ENCODE measurements at regions not wholly inside any gene's neighbourhood (a gene's known extent, or its start where the extent isn't known, plus 50 kb on each side); places are given as distances from the start of the nearest gene placed in this dataset.

DNA sequence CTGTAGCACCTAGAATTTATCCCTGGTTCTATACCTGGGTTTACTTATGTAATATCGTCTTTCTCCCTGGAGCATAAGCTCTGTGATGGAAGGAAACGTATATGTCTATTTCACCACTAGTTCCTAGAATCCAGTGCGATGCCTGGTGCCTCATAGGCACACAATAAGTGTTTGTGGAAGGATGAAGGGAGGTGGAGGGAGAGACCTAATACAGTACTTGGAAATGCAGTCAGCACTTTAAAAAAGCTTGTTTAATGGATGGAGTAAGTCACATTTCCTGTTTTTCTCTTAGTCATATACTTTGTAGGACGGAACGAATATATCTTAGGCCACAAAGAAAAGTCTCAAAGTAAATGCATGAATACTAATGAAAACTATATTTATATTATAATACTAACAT lies 186.5 kb upstream of the HMGA2 start:
- in situ Hi-C loops (cut with MboI), result no loop called here
- no peaks in the 10 kb centered on the region for H3K9me1 ChIP-seq (ENCODE audit: control insufficient read depth, insufficient read depth, low read length)
- H3K27ac ChIP-seq (ENCODE audit: extremely low read depth, low read depth, low read length), result no peak overlapping the region
- no peaks in the 10 kb centered on the region; a peak in 1 of 5 replicates for H3K27me3 ChIP-seq (ENCODE audit: control insufficient read depth in 2 of 2, insufficient read depth in 2 of 2, low read length in 2 of 2)
- no peaks in the 10 kb centered on the region for H3K36me3 ChIP-seq (ENCODE audit: control insufficient read depth, insufficient read depth, low read length)
- ChIA-PET POLR2A (no interaction called here), CTCF (ENCODE audit: low intra/inter-chr PET ratio) (no interaction called here)
- peaks cover 0 to 5% of the 10 kb centered on the region in 2 experiments; a peak in 2 of 5 replicates for H3K4me1 ChIP-seq (replicated peaks in 1 of 2; ENCODE audit: control insufficient read depth in 2 of 2, insufficient read depth in 2 of 2, low read length in 2 of 2)
- H3K4me3 ChIP-seq, result no peak overlapping the region
- intact Hi-C loops (cut with micrococcal nuclease), result no loop called here
- H3K4me2 ChIP-seq (ENCODE audit: insufficient read depth, low read length), result no peak overlapping the region
- H3K9me3 ChIP-seq (replicated peaks; ENCODE audit: control insufficient read depth, insufficient read depth, low read depth, low read length), result no peaks in the 10 kb centered on the region
- no peak for FAIRE-seq
- no peaks in the 10 kb centered on the region for H4K20me1 ChIP-seq (replicated peaks; ENCODE audit: control insufficient read depth, insufficient read depth, low read length)
- DNase-seq (ENCODE audit: extremely low read depth in 1 of 4, low spot score in 3 of 4), result no peak
- TF ChIP-seq, protein P1, sequence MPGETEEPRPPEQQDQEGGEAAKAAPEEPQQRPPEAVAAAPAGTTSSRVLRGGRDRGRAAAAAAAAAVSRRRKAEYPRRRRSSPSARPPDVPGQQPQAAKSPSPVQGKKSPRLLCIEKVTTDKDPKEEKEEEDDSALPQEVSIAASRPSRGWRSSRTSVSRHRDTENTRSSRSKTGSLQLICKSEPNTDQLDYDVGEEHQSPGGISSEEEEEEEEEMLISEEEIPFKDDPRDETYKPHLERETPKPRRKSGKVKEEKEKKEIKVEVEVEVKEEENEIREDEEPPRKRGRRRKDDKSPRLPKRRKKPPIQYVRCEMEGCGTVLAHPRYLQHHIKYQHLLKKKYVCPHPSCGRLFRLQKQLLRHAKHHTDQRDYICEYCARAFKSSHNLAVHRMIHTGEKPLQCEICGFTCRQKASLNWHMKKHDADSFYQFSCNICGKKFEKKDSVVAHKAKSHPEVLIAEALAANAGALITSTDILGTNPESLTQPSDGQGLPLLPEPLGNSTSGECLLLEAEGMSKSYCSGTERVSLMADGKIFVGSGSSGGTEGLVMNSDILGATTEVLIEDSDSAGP (CRISPR knock-in tag; IDR thresholded peaks at IDR 0.05), result no peak
- TF ChIP-seq, protein P2, sequence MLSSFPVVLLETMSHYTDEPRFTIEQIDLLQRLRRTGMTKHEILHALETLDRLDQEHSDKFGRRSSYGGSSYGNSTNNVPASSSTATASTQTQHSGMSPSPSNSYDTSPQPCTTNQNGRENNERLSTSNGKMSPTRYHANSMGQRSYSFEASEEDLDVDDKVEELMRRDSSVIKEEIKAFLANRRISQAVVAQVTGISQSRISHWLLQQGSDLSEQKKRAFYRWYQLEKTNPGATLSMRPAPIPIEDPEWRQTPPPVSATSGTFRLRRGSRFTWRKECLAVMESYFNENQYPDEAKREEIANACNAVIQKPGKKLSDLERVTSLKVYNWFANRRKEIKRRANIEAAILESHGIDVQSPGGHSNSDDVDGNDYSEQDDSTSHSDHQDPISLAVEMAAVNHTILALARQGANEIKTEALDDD (IDR thresholded peaks at IDR 0.05), result no peak
- TF ChIP-seq TCF7 (IDR thresholded peaks at IDR 0.05; ENCODE audit: borderline replicate concordance), result no peak
- no peak for TF ChIP-seq ESRRB (CRISPR knock-in tag; IDR thresholded peaks at IDR 0.05; ENCODE audit: borderline replicate concordance)
- BruUV-seq (replicated peaks), result no TSS peak
- no peak overlapping the region for H2AFZ ChIP-seq (ENCODE audit: low read depth, low read length)
- no peak for ATAC-seq
- H3K9ac ChIP-seq (ENCODE audit: insufficient read depth in 1 of 2, low read depth in 2 of 2, low read length in 2 of 2), result no peak overlapping the region
- no peaks in the 10 kb centered on the region for H3K79me2 ChIP-seq (ENCODE audit: control insufficient read depth, insufficient read depth, low read length)
- WGBS (ENCODE audit: insufficient coverage, low coverage, missing lambda C conversion rate), result 34% methylated on average over 5 of the region's 5 CpGs
